Right lobe of liver (tissue), 4 donors: ENCODE measurements at regions not wholly inside any gene's neighbourhood (a gene's known extent, or its start where the extent isn't known, plus 50 kb on each side); places are given as distances from the start of the nearest gene placed in this dataset.

ENCODE experiments used
- POLR2A ChIP-seq: fragments of 450-650 bp; IDR thresholded peaks from one replicate; pipeline ENCODE4 v1.6.1; 2017; ENCODE audit warnings: antibody characterized with exemption, mild to moderate bottlenecking
- TF ChIP-seq, protein P1 (sequence below), 4 donors: fragments of 200-600 bp in 3 of 4; fragments of 450-650 bp in 1 of 4; IDR thresholded peaks; one replicate each; pipeline versions ENCODE4 v1.5.1 to v1.8.0; 2016 to 2022; ENCODE audit warnings: antibody characterized with exemption in 4 of 4, mild to moderate bottlenecking in 2 of 4
- donor health status: DM: no; HTN: no; CAD: no.
- donor health status: DM: no; HTN: no; CAD: no.
- donor health status: DM: no; HTN: yes; CAD: no.

- no peak for TF ChIP-seq POLR2A
- TF ChIP-seq, protein P1, sequence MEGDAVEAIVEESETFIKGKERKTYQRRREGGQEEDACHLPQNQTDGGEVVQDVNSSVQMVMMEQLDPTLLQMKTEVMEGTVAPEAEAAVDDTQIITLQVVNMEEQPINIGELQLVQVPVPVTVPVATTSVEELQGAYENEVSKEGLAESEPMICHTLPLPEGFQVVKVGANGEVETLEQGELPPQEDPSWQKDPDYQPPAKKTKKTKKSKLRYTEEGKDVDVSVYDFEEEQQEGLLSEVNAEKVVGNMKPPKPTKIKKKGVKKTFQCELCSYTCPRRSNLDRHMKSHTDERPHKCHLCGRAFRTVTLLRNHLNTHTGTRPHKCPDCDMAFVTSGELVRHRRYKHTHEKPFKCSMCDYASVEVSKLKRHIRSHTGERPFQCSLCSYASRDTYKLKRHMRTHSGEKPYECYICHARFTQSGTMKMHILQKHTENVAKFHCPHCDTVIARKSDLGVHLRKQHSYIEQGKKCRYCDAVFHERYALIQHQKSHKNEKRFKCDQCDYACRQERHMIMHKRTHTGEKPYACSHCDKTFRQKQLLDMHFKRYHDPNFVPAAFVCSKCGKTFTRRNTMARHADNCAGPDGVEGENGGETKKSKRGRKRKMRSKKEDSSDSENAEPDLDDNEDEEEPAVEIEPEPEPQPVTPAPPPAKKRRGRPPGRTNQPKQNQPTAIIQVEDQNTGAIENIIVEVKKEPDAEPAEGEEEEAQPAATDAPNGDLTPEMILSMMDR (IDR thresholded peaks at IDR 0.05) = no peak
These were observed 242.5 kb upstream of the RIOK2 start for GRCh38 chr5:97425511-97425910.
